ENCODE measurements at regions not wholly inside any gene's neighbourhood (a gene's known extent, or its start where the extent isn't known, plus 50 kb on each side); places are given as distances from the start of the nearest gene placed in this dataset.

- intact Hi-C loops (cut with DNase I): loop anchor here in 1 of 4 donors (10.0 kb wide), 1 partner anchor 92 kb away; no protein-coding TSS in a partner anchor
- no peak for ATAC-seq
- H3K4me1 ChIP-seq (ENCODE audit: control insufficient read depth, insufficient read depth, low read length): no peaks in the 10 kb centered on the region
- H3K9me3 ChIP-seq (ENCODE audit: control insufficient read depth, low read length): no peaks in the 10 kb centered on the region
- no peak for DNase-seq
- WGBS: 48% methylated on average over 5 of the region's 5 CpGs
- H3K27ac ChIP-seq (ENCODE audit: low read length): no peak overlapping the region
- no peaks in the 10 kb centered on the region for H3K27me3 ChIP-seq (ENCODE audit: control insufficient read depth, insufficient read depth)
- no peak overlapping the region for H3K4me3 ChIP-seq (ENCODE audit: low read length)
Measured at GRCh38 chr5:152487130-152487529, 82.1 kb upstream of the NMUR2 start.

GRCh38 chr5:152488869-152489268 is 83.8 kb upstream of the NMUR2 start:
- no peak overlapping the region for H3K27ac ChIP-seq (ENCODE audit: low read length)
- no peaks in the 10 kb centered on the region for H3K4me1 ChIP-seq (ENCODE audit: control insufficient read depth, insufficient read depth, low read length)
- 66% methylated on average over 2 of the region's 2 CpGs for WGBS
- ATAC-seq (no peak), DNase-seq (no peak)
- no peak overlapping the region for H3K4me3 ChIP-seq (ENCODE audit: low read length)
- H3K27me3 ChIP-seq (ENCODE audit: control insufficient read depth, insufficient read depth): no peaks in the 10 kb centered on the region
- no peaks in the 10 kb centered on the region for H3K9me3 ChIP-seq (ENCODE audit: control insufficient read depth, low read length)
- intact Hi-C loops (cut with DNase I): loop anchor here in 1 of 4 donors (10.0 kb wide), 1 partner anchor 94 kb away; no protein-coding TSS in a partner anchor

DNA sequence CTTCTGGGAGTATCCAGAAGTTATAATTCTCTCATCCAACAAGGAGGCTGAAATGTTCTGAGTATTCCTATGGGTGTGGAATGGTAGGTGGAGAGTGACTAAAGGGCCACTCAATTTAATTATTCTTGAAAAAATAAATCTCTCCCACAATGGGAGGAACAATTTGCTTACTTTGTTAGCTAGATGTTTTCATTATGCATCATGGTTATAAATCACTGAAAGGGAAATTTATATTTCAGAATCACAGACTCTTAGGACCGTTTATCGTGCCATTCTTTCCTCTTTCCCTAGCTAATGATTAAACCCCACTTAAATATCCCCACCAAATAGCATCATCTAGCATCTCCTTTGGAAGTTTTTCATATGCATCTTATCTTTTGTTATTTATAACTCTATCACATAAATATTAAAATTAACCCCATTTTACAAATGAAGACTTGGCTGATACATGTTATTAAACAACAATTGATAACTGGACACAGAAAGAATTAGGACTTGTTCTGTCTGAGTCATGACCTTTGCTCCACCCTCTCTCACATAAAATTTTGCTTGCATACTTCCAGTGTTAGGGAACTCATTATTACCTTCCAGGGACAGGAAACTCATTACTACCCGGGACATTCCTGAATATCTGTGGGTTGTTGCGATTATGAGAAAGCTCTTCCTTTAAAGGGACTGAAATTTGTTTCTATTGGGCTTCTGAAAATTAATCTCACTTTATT is 94.9 kb upstream of the NMUR2 start:
- H3K9me3 ChIP-seq (ENCODE audit: control insufficient read depth, low read length): no peaks in the 10 kb centered on the region
- H3K4me1 ChIP-seq (ENCODE audit: control insufficient read depth, insufficient read depth, low read length): peaks cover 2% of the 10 kb centered on the region
- intact Hi-C loops (cut with DNase I): loop anchor here in 3 of 4 donors (10.0 kb wide), 2 partner anchors 125 to 675 kb away; no protein-coding TSS in a partner anchor
- H3K27me3 ChIP-seq (ENCODE audit: control insufficient read depth, insufficient read depth): no peaks in the 10 kb centered on the region
- DNase-seq (no peak), ATAC-seq (no peak)
- H3K4me3 ChIP-seq (ENCODE audit: low read length): no peak overlapping the region
- 61% methylated on average over 4 of the region's 4 CpGs for WGBS
- no peak overlapping the region for H3K27ac ChIP-seq (ENCODE audit: low read length)

DNA sequence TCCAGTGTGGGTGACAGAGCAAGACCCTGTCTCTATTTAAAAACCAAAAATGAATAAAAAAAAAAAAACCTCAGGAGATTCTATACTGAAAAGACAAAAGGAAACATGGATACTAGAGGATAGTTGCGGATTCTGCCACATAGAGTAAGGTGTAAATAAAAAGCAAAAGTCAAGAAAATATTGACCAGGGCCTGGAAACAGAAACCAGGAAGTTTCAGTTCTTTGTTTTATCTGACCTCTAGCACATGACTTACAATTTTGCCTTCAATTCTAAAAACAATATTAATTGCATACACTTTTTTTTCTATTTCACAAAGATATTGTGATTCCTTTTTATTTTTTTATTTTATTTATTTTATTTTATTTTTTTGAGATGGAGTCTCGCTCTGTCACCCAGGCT is 96.2 kb upstream of the NMUR2 start:
- 91% methylated on average over 2 of the region's 2 CpGs for WGBS
- peaks cover 2% of the 10 kb centered on the region for H3K4me1 ChIP-seq (ENCODE audit: control insufficient read depth, insufficient read depth, low read length)
- no peak for DNase-seq

DNA sequence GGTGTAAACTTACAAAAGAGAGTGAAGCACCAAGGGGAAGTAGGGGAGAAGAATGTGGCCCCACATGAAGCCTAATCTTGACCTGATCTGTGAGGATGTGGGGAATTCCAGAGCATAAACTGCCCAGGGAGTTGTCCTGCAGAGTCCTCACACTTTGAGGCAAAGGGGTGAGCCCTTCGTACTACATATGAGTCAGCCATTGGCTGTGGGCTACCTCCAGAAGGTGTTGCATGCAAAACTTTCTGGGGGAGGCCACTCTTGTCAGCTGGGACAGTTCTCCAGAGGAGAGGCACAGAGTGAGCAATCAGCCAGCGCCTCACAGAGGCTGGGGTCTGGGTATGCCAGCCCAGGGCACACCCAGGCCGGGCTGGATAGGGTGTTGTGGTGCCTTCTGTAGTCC is 98.1 kb upstream of the NMUR2 start:
- no peaks in the 10 kb centered on the region for H3K9me3 ChIP-seq (ENCODE audit: control insufficient read depth, low read length)
- ATAC-seq: no peak
- no peak overlapping the region for H3K4me3 ChIP-seq (ENCODE audit: low read length)
- 87% methylated on average over 3 of the region's 3 CpGs for WGBS
- H3K4me1 ChIP-seq (ENCODE audit: control insufficient read depth, insufficient read depth, low read length): peaks cover 2% of the 10 kb centered on the region
- no peaks in the 10 kb centered on the region for H3K27me3 ChIP-seq (ENCODE audit: control insufficient read depth, insufficient read depth)
- intact Hi-C loops (cut with DNase I): loop anchor here in 3 of 4 donors (10.0 kb wide), 2 partner anchors 128 to 678 kb away; no protein-coding TSS in a partner anchor
- no peak for DNase-seq
- no peak overlapping the region for H3K27ac ChIP-seq (ENCODE audit: low read length)

More for the DNA sequence above, 96.2 kb upstream of the NMUR2 start:
- no peaks in the 10 kb centered on the region for H3K27me3 ChIP-seq (ENCODE audit: control insufficient read depth, insufficient read depth)
- intact Hi-C loops (cut with DNase I): loop anchor here in 3 of 4 donors (10.0 kb wide), 2 partner anchors 126 to 676 kb away; no protein-coding TSS in a partner anchor
- no peaks in the 10 kb centered on the region for H3K9me3 ChIP-seq (ENCODE audit: control insufficient read depth, low read length)
- H3K27ac ChIP-seq (ENCODE audit: low read length): no peak overlapping the region
- no peak overlapping the region for H3K4me3 ChIP-seq (ENCODE audit: low read length)
- no peak for ATAC-seq

DNA sequence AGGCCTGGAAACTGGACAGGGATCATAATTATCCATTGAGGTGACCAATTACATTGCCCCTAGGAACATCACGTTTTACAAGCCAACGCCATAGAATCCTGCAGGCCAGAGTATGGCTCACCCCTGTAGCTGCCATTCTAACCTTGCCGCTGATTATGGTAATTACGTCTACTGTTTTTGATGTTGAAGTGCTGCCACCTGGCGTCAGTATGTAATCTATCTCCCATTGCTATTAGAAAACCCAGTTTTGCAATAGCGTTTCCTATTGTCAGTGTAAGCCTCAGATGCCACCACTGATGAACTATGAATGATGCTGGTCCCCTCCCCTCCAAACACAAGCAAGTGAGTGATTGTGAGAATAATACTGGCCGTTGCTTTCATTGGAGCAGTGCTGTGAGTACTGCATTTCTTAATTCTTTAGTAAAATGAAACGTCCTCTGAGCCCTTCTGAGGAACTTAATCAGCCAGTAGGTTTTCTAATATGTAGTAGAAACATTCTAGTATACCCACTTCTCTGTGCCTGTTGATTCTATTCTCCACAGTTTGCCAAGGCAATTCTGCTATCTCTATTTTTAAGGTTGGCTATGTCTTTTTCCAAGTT is 100.5 kb upstream of the NMUR2 start:
- Histone ChIP-seq H3K9me3 (ENCODE audit: control insufficient read depth, low read length) (no peaks in the 10 kb centered on the region), H3K4me1 (ENCODE audit: control insufficient read depth, insufficient read depth, low read length) (no peaks in the 10 kb centered on the region), H3K27ac (ENCODE audit: low read length) (no peak overlapping the region), H3K27me3 (ENCODE audit: control insufficient read depth, insufficient read depth) (no peaks in the 10 kb centered on the region), H3K4me3 (ENCODE audit: low read length) (no peak overlapping the region)
- peak in 2 of 3 donors; percentile 54 to 61 for DNase-seq
- peak; percentile 62 to 78 for ATAC-seq
- 10% methylated on average over 8 of the region's 8 CpGs for WGBS
- intact Hi-C loops (cut with DNase I): loop anchor here (5.0 to 10.0 kb wide), 3 partner anchors 131 to 681 kb away; no protein-coding TSS in a partner anchor

DNA sequence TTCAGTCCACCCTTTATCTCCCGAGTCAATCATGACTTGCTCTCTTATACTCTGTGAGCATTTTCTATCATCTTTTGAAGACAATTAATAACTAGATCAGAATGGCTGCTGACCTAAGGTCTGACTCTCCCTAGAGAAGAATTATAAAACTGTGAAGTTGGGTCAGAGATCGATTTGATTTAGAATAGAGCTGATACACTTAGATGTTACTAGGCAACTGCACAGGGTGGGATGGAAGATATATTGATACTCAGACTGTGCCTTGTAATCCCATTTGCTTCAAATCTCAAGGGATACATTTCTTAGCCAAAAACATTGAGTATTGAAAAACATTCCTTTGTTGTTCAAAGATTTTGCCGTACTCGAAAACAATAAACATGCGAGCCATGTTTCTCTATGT is 106.0 kb upstream of the NMUR2 start:
- no peak overlapping the region for H3K4me3 ChIP-seq (ENCODE audit: low read length)
- H3K4me1 ChIP-seq (ENCODE audit: control insufficient read depth, insufficient read depth, low read length): no peaks in the 10 kb centered on the region
- DNase-seq (no peak), ATAC-seq (no peak)
- H3K27ac ChIP-seq (ENCODE audit: low read length): no peak overlapping the region
- intact Hi-C loops (cut with DNase I): loop anchor here in 1 of 4 donors (5.0 to 10.0 kb wide), 2 partner anchors 366 to 689 kb away; no protein-coding TSS in a partner anchor
- H3K27me3 ChIP-seq (ENCODE audit: control insufficient read depth, insufficient read depth): no peaks in the 10 kb centered on the region
- no peaks in the 10 kb centered on the region for H3K9me3 ChIP-seq (ENCODE audit: control insufficient read depth, low read length)
- 88% methylated on average over 5 of the region's 5 CpGs for WGBS

DNA sequence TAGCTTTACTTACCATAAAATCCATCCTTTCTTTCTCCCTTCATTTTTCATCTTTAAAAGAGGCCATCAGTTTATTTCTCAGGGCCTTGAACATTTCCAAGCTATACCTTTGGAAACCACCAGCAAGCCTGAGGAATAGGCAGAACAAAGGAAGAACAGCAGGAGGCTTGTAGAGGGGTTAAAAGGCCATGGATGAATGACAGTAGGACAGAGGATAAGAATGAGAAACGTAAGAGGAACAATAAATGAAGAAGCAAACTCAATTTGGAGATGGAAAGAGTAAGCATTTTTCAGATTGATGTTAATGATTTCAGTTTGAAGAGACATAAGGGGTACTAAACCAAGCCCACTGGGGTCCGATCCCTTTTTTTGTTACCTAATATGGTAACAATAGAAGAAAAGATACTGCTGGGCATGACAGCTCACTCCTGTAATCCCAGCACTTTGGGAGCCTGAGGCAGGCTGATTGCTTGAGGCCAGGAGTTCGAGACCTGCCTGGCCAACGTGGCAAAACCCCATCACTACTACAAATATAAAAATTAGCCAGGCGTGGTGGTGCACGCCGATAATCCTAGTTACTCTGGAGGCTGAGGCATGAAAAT is 106.6 kb upstream of the NMUR2 start:
- no peak for ATAC-seq
- H3K4me3 ChIP-seq (ENCODE audit: low read length): no peak overlapping the region
- no peak for DNase-seq
- 84% methylated on average over 7 of the region's 7 CpGs for WGBS
- intact Hi-C loops (cut with DNase I): loop anchor here in 1 of 4 donors (5.0 to 10.0 kb wide), 2 partner anchors 367 to 689 kb away; no protein-coding TSS in a partner anchor
- no peak overlapping the region for H3K27ac ChIP-seq (ENCODE audit: low read length)
- no peaks in the 10 kb centered on the region for H3K9me3 ChIP-seq (ENCODE audit: control insufficient read depth, low read length)
- no peaks in the 10 kb centered on the region for H3K27me3 ChIP-seq (ENCODE audit: control insufficient read depth, insufficient read depth)
- H3K4me1 ChIP-seq (ENCODE audit: control insufficient read depth, insufficient read depth, low read length): no peaks in the 10 kb centered on the region

- DNase-seq: no peak
- no peak overlapping the region for H3K4me3 ChIP-seq (ENCODE audit: low read length)
- no peaks in the 10 kb centered on the region for H3K4me1 ChIP-seq (ENCODE audit: control insufficient read depth, insufficient read depth, low read length)
- intact Hi-C loops (cut with DNase I): loop anchor here in 1 of 4 donors (5.0 to 10.0 kb wide), 2 partner anchors 370 to 693 kb away; no protein-coding TSS in a partner anchor
- H3K9me3 ChIP-seq (ENCODE audit: control insufficient read depth, low read length): no peaks in the 10 kb centered on the region
- no peaks in the 10 kb centered on the region for H3K27me3 ChIP-seq (ENCODE audit: control insufficient read depth, insufficient read depth)
- 48% methylated on average over 2 of the region's 2 CpGs for WGBS
- no peak for ATAC-seq
- H3K27ac ChIP-seq (ENCODE audit: low read length): no peak overlapping the region
Measured at GRCh38 chr5:152514827-152515397, 109.8 kb upstream of the NMUR2 start.

GRCh38 chr5:152523964-152524363 is 118.9 kb upstream of the NMUR2 start:
- DNase-seq (no peak), ATAC-seq (no peak)
- Histone ChIP-seq H3K27me3 (ENCODE audit: control insufficient read depth, insufficient read depth) (no peaks in the 10 kb centered on the region), H3K27ac (ENCODE audit: low read length) (no peak overlapping the region), H3K9me3 (ENCODE audit: control insufficient read depth, low read length) (no peaks in the 10 kb centered on the region), H3K4me1 (ENCODE audit: control insufficient read depth, insufficient read depth, low read length) (peaks cover 3% of the 10 kb centered on the region), H3K4me3 (ENCODE audit: low read length) (no peak overlapping the region)
- 85% methylated on average over 1 of the region's 1 CpG for WGBS
- intact Hi-C loops (cut with DNase I): no loop called here

All from right cardiac atrium (tissue), 5 donors.